Stimulated activated CD4-positive, alpha-beta T cell treated with anti-CD3 and anti-CD28 coated beads, Interleukin-15, amount 100 ng/mL, for 1 hour (primary cell): ENCODE measurements at regions not wholly inside any gene's neighbourhood (a gene's known extent, or its start where the extent isn't known, plus 50 kb on each side); places are given as distances from the start of the nearest gene placed in this dataset.
"Not testable (repeated sequence)": the region's sequence is repeated elsewhere in the genome, so short reads cannot be mapped to it uniquely, and the experiment has no call there.

Source experiments
- DNase-seq, 2 donors: peaks; one replicate each; pipeline ENCODE4 v3.0.0-alpha.2; 2020; ENCODE audit warnings: low read depth in 1 of 2, low spot score in 1 of 2

DNA sequence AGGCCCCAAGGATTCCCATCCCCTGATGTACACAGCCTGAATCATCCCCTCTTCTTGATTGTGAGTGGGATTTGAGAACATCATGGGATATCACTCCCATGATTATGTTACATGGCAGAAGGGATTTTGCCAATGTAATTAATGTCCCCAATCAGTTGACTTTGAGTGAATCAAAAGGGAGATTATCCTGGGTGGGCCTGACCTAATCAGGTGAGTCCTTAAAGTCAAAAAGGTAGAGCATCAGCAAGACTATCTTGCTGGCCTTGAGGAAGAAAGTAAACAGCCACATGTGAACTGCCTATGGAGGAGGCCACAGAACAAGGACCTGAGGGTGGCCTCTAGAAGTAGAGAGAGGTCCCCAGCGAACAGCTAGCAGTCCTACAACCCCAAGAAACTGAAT lies 203.1 kb upstream of the ATP6AP2 start:
- DNase-seq = no peak

DNA sequence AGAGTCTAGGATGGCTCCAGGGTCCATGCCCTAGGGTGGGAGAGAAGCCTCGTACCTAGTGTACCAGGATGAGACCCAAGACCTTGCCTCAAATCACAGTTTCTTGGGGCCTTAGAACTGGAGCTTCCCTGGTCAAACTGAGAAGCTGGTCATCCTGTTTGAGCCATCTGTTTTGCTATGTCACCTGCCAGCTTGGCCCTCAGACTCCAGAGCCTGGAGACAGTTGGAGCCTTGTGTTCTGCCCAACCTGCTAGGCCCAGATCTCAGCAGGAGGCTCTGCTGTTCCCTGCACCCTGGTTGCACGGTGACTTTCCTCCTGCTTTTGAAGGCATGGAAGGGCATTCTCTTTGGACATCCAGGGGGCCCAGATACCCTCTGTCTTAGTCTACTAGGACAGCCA lies 206.3 kb upstream of the ATP6AP2 start:
- no peak for DNase-seq

DNA sequence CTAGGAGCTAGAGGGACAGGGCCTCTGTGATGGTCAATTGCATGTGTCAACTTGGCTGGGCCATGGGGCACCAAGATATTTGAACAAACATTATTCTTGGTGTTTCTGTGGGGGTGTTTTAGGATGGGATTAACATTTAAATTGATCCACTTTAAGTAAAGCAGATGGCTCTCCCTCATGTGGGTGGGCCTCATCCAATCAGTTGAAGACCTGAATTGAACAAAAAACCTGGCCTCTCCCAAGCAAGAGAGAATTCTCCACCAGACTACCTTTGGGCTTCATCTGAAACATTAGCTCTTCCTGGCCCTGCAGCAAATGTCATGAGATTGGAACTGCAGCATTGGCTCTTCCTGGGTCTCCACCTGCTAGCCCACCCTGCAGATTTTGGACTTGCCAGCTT lies 207.1 kb upstream of the ATP6AP2 start:
- no peak for DNase-seq

DNA sequence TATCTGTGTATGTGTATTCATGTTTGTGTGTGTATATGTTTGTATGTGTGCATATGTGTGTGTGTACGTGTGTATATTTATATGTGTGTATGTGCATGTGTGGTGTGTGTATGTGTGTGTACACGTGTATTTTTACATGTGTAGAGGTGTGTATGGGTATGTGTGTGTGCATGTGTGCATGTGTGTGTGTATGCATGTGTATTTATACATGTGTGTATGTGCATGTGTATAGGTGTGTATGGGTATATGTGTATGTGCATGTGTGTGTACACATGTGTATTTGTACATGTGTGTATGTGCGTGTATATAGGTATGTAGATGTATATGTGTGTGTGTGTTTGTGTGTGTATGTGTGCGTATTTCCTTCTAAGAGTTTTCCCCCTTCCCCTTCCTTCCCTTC lies 207.7 kb upstream of the ATP6AP2 start:
- DNase-seq = no peak

DNA sequence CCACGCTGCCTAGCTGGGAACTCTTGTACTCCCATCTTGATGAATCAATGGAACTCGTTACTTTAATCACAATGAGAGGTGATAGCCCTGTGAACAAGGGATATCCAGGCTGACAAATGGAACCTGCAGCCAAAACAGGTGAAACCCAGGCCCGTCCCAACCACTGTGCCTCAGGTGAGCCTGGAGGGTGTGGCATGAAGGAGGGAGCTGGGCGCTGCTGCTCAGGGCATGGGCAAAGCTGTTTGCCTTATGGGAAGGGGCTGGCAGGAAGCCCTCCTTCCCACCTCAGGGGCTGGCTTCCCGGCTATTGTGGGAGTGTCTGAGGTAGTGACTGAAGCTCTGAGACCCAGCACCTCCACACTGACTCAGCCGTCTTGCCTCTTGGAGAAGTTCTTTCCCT lies 209.4 kb upstream of the ATP6AP2 start:
- no peak for DNase-seq

DNA sequence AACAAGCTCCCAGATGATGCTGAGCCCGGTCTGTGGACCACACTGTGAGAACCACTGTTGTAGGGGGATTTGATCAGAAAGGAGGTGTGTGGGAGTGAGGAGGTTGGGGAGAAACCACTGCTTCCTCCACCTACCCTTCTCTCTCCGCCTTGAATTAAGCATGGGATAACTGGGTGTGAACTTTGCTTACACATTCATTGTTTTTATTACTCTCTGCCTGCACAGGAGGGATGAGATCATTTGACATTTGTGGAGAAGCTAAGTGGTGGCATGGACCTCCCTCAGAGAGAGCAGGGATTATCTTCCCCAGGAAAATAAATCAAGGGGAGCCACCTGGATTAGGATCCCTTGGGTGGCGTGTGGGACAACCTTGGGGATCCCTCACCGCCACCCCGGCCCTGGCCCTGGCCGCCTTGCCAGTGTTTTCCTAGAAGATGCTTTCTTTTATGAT lies 212.1 kb upstream of the ATP6AP2 start:
- no peak for DNase-seq

DNA sequence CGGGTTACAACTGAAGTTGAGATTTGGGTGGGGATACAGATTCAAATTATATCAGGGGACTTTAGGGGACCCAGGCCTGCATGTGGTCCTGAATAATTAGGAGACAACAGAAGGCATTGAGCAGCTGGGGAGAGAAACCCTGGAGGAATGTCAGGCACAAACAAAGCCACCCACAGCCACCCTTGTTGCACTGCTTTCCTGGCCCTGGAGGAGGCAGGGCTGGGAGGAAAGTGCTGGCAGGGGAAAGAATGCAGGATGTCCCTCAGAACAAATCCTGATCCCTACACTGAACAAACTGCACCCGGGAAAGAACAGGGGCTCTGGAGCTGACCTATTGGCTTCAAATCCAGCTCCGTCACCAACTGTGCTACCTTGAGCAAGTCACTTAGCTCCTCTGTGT lies 214.1 kb upstream of the ATP6AP2 start:
- DNase-seq = no peak

DNA sequence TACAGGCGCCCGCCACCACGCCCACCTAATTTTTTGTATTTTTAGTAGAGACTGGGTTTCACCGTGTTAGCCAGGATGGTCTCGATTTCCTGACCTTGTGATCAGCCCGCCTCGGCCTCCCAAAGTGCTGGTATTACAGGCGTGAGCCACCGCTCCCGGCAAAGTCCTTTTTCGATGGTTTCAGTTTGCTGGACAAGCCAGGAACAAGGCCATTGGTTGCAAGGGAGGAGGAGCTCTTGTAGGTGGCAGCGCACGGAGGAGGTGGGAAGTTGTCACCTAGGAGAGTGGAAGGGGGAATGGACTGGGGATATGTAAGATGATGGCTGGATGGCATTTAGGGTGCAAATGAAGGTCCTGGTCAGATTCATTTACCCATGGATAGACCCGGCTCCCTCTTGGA lies 218.5 kb upstream of the ATP6AP2 start:
- DNase-seq = not testable (repeated sequence)

DNA sequence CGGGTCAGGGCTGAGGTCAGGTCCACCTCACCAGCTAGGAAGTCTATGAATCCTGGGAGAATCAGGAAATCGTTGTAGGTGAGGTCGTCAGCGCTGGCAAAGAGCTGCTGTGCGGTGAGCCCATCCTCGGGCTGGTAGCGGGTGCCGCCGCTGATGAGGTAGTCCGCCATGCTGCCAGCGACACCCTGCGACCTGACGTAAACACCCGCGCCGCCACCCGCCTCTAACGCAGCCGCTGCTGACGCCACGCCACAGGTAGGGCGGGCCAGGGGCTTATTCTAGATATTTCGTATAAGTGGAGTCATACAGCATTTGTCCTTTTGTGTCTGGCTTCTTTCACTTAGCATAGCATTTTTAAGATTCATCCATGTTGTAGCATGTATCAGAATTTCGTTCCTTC lies 220.2 kb upstream of the ATP6AP2 start:
- no peak for DNase-seq

DNA sequence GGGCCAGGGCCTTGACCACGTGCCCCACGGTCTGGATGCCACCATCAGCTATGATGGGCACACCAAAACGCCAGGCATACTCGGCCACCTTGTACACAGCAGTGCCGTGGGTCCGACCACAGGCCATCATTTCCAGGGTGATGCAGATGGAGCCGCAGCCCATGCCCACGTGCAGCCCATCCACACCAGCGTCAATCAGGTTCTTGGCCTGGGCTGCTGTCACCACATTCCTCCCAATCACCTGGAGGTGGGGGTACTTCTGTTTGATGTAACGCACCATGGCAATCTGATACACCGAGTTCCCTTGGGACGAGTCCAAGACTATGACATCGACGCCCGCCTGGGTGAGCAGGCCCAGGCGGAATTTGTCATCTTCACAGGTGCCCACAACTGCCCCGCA lies 221.2 kb upstream of the ATP6AP2 start:
- no peak for DNase-seq

DNA sequence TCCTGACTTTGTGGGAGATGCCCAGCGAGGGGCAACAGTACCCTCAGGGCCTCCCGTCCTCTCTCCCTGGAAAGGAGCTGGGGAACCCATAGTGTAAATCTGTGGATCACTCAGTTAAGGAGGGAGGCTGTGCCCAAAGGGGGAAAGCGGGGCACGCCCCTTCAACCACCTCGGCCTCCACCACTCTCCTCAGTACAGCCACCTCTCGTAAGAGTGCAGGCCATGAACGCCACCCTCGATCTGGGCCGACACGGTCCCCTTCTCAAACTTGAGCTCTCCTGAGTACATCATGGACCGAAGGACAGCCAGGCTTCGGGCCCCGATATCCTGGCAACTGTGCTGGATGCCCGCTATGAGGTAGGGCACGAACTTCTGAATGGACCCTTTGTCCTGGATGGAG lies 221.8 kb upstream of the ATP6AP2 start:
- no peak for DNase-seq

DNA sequence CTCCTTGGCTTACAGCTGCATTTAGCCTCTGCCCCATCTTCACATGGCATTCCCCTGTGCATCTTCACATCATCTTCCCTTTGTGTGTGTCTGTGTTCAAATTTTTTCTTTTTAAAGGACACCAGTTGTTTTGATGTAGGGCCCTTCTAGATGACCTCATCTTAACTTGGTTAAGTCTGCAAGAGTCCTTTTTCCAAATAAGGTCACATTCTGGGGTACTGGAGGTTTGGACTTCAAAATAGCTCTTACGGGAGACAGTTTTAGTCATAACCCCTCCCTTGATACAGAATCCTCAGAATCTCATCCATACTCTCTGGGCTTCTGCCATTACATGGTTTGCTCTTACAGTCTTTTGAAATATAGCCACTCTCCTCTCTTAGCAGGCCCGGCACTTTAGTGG lies 231.5 kb upstream of the ATP6AP2 start:
- no peak for DNase-seq

DNA sequence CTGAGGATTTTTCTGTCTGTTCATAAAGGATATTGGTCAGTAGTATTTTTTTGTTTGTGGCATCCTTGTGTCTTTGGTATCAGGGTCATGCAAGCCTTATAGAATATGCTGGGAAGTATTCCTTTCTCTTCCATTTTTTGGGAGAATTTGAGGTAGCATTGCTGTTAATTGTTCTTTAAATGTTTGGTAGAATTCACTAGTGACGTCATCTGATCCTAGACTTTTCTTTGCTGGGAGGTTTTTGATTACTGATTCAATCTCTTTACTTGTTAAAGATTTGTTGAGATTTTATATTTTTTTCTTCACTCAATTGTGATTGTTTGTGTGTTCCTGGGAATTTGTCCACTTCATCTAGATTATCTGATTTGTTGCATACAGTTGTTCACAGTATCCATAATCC lies 234.4 kb upstream of the ATP6AP2 start:
- no peak for DNase-seq

DNA sequence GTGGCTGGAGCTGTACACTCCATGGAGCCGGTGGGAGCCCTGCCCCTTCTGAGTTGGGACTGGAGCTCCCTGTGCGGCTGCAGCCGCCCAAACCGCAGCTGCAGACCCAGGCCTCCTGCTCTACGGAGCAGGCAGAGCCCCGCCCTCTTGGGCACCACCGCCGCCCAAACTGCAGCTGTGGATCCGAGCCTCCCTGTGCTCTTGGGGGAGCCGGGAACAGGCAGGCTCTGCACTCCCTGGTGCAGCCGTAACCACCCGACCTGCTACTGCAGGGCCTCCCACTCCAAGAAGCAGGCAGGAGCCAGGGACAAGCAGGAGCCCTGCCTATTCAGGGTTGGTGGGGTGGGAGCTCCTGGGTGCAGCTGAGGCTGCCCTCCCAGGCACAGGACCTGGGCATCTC lies 237.5 kb upstream of the ATP6AP2 start:
- DNase-seq = no peak

DNA sequence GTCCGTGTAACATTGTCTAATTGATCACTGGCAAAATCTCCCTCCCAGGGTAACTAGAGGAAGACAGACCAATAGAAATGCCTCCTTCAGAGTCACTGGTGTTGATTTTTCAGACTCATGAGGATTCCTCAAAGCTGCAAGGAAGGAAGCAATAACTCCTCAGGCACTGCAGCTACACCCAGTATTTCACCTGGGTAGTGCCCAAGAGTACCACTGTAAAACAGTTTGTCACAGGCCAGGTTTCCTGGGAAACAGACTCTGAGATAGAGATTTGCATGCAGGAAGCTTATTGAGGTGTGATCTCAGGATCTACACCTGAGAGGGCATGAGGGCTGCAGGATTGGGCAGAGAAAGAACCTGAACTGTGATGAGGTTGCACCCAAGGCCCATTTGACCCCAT lies 240.7 kb upstream of the ATP6AP2 start:
- DNase-seq = no peak

DNA sequence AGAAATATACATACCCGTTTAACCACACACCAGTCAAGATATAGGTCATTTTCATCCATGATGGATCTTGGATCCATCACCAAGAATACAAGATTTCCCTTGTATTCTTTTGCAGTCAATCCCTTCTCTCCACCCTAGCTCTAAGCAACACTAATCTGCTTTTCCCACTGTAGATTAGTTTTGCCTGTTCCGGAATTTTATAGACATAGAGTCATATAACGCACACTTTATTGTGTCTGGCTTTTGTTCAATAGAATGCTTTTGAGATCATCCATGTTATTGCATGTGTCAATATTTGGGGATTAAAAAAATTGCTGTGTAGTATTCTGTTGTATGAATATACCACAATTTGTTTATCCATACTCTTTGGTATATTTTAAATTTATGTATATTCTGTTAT lies 235.6 kb upstream of the BCOR start:
- no peak for DNase-seq

DNA sequence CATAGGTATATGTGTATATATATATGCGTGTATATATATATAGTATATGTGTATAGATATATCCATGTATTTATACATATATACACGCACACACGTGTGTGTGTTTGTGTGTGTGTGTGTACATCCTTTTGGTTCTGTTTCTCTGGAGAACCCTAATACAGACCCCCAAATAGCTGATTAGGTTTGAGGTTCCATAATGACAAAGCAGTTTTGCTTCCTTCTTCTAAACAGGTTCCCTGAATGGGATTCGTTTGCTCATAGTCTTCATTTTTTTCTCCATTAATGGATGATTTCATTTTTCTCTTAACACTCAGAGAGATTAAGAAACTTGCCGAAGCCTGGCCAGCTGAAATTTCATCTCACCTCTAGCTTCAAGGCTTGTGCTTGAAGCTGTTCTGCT lies 234.0 kb upstream of the BCOR start:
- no peak for DNase-seq

DNA sequence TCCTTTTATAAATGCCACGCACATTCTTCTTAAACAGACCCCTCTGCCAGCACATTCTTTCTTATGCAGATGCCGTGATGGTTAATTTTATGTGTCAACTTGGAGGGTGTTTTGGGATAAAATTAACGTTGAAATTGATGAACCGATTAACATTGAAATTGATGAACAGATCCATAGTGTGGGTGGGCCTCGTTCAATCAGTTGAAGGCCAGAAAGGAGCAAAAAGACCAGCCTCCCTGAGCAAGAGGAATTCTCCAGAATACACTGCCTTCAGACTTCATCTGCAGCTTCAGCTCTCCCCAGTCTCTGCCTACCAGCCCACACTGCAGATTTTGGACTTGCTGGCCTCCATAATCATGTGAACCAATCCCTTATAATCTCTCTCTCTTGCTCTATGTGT lies 233.6 kb upstream of the BCOR start:
- no peak for DNase-seq

DNA sequence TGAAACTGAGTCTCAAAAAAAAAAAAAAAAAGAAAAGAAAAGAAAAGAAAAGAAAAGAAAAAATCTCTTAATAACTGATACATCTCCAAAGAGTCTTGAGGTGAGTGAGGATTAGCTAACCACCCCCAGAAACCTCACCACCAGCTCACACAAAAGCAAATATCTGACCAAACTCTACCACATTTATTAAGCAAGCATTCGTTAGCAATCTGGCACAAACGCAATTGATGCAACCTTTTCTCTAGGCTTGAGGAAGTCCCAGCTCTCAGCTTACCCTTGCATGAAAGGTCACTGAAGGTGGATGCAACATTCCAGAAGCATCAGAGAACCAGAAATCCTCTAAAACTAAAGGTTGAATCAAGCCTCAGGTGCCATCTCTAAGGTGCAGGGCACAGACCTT lies 231.9 kb upstream of the BCOR start:
- no peak for DNase-seq

DNA sequence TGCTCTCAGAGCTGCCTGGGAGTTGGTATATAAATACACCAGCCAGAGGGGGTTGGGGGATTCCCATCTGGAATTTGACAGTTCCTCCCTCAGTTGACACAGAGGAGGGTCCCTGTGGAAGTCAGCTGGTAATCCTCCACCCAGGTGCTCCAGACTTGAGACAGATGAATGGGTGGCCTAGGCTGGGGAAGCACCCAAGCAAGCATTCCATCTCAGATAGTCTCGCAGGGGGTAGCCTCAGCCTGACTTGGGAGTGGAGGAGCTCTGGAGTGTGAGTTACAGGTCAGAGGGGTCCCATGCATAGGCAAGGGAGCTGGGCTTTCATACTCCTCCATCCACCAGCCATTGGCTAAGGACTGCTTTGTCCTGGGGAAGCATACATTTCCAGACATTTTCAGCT lies 229.3 kb upstream of the BCOR start:
- no peak for DNase-seq

DNA sequence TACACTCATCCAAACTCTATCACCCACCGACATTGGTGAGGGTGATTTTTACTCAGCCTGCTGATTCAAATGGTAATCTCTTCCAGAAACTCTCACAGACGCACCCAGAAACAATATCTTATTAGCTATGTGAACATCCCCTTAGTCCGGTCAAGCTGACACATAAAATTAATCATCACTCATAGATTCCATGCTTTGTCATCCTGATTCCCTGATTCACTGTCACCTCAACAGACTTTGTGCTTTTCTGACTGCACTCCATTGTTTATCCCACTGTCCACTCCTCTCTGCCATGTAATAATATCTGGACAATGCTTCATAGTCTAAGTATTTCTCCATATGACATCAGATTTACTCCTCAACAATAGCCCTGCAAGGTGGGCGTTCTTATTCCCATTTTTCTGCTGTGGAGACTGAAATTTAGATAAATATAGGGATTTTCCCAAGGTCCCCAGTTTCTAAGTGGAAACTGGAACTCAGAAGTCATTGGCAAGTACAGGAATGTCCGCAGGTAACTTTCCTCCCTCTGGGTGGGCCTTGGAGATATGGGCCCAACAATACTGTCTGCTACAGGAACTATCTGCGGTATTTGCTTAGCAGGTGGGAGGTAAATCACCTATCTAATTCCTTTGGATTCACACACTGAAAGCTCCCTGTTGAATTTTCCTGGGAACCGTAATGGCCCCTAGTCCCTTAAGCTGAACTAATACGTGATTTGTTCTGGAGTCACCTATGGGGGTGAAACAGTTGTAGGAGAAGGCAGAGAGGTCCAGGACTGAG lies 228.6 kb upstream of the BCOR start:
- DNase-seq = no peak

DNA sequence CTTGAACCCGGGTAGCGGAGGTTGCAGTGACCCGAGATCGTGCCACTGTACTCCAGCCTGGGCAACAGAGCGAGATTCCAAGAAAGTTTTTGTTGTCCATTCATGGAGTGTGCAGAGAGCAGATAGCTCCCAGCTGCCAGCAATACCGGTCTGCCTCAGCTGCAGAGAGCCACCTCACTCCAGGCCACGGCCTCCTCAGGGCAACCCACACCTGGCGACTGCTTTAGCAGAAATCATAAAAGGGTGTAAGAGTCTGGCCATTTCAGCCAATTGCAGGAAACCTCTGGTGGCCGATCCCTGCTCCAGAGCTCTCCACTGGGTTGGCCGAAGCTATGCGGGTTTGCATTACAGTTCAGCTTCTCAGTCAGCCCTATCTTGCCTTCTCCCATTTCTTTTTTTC lies 227.4 kb upstream of the BCOR start:
- no peak for DNase-seq

DNA sequence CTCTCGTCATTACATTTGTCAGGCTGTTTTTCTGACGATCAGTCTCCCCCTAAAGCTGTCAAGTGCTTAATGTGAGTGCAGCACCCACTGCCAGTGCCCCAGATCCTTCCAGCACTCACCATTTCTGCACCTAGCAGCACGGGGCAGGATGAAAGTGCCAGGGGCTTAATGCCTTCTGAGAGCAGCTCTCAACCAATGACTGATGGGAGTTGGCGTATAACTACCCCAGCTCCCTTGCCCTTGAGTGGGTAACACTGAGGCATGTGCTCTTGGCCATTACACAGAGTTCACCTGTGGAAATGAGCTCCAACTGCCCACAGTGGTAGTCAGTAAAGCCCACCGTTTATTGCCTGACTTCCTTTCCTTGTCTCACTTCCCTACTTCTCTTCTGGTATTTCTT lies 226.2 kb upstream of the BCOR start:
- DNase-seq = no peak

DNA sequence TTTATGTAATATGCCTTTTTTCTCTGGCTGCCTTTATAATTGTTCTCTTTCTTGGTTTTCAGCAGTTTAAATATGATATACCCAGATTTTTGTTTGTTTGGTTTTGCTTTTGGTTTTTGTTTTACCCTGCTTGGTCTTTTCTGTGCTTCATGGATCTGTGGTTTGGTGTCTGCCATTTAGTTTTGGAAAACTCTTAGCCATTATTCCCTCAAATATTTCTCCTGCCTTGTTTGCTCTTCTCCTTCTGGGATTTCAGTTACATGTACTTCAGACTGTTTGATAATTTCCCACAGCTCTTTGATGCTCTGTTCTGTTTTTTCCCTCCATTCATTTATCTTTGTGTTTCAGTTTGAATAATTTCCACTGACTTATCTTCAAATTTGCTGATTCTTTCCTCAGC lies 223.1 kb upstream of the BCOR start:
- DNase-seq = no peak
